ENCODE measurements at regions not wholly inside any gene's neighbourhood (a gene's known extent, or its start where the extent isn't known, plus 50 kb on each side); places are given as distances from the start of the nearest gene placed in this dataset.

- TF ChIP-seq CTCF (IDR thresholded peaks at IDR 0.05), result no peak
- Histone ChIP-seq H3K4me1 (ENCODE audit: low read depth) (no peaks in the 10 kb centered on the region), H3K4me3 (no peak overlapping the region), H3K36me3 (ENCODE audit: low read depth) (no peaks in the 10 kb centered on the region), H3K9me3 (no peaks in the 10 kb centered on the region)
- ATAC-seq (no peak), DNase-seq (no peak)
- intact Hi-C loops (cut with DNase I, micrococcal nuclease), result loop anchor here in 1 of 2 donors (10.0 kb wide), 1 partner anchor 743 kb away; no protein-coding TSS in a partner anchor
Measured at GRCh38 chr3:152921351-152921750, 86.4 kb downstream of the P2RY1 start.

- ATAC-seq, result no peak
- Histone ChIP-seq H3K4me3 (no peak overlapping the region), H3K36me3 (ENCODE audit: low read depth) (no peaks in the 10 kb centered on the region), H3K9me3 (no peaks in the 10 kb centered on the region), H3K4me1 (ENCODE audit: low read depth) (no peaks in the 10 kb centered on the region)
- intact Hi-C loops (cut with DNase I, micrococcal nuclease), result loop anchor here in 1 of 2 donors (10.0 kb wide), 1 partner anchor 742 kb away; no protein-coding TSS in a partner anchor
- no peak for DNase-seq
- TF ChIP-seq CTCF (IDR thresholded peaks at IDR 0.05), result no peak
Measured at GRCh38 chr3:152922554-152922953, 87.6 kb downstream of the P2RY1 start.

- intact Hi-C loops (cut with DNase I, micrococcal nuclease), result loop anchor here in 1 of 2 donors (10.0 kb wide), 1 partner anchor 738 kb away; no protein-coding TSS in a partner anchor
Measured at GRCh38 chr3:152927131-152927530, 92.2 kb downstream of the P2RY1 start.

GRCh38 chr3:152930516-152930915 lies 95.6 kb downstream of the P2RY1 start:
- ATAC-seq, result no peak
- no peak for TF ChIP-seq CTCF (IDR thresholded peaks at IDR 0.05)
- no peaks in the 10 kb centered on the region for H3K4me1 ChIP-seq (ENCODE audit: low read depth)
- DNase-seq, result no peak
- no peaks in the 10 kb centered on the region for H3K9me3 ChIP-seq
- H3K4me3 ChIP-seq, result no peak overlapping the region
- no peaks in the 10 kb centered on the region for H3K36me3 ChIP-seq (ENCODE audit: low read depth)
- intact Hi-C loops (cut with DNase I, micrococcal nuclease), result no loop called here

More at GRCh38 chr3:152927131-152927530, 92.2 kb downstream of the P2RY1 start:
- no peak for TF ChIP-seq CTCF (IDR thresholded peaks at IDR 0.05)
- no peaks in the 10 kb centered on the region for H3K36me3 ChIP-seq (ENCODE audit: low read depth)
- H3K4me1 ChIP-seq (ENCODE audit: low read depth), result no peaks in the 10 kb centered on the region
- DNase-seq (no peak), ATAC-seq (no peak)
- no peaks in the 10 kb centered on the region for H3K9me3 ChIP-seq
- no peak overlapping the region for H3K4me3 ChIP-seq

GRCh38 chr3:152937234-152937633 lies 102.3 kb downstream of the P2RY1 start:
- Histone ChIP-seq H3K9me3 (no peaks in the 10 kb centered on the region), H3K36me3 (ENCODE audit: low read depth) (no peaks in the 10 kb centered on the region), H3K4me1 (ENCODE audit: low read depth) (no peaks in the 10 kb centered on the region), H3K4me3 (no peak overlapping the region)
- no peak for ATAC-seq
- DNase-seq, result no peak
- TF ChIP-seq CTCF (IDR thresholded peaks at IDR 0.05), result no peak
- intact Hi-C loops (cut with DNase I, micrococcal nuclease), result no loop called here

Data from mucosa of descending colon (tissue), 3 donors.